HG02973 (cell line): ENCODE measurements at regions not wholly inside any gene's neighbourhood (a gene's known extent, or its start where the extent isn't known, plus 50 kb on each side); places are given as distances from the start of the nearest gene placed in this dataset.
"Not testable (repeated sequence)": the region's sequence is repeated elsewhere in the genome, so short reads cannot be mapped to it uniquely, and the experiment has no call there.

Experiments
- ATAC-seq: cut with Tn5 transposase; IDR thresholded peaks from one replicate; pipeline ENCODE4 v1.9.1; 2021; ENCODE audit warnings: moderate library complexity; ENCODE audit not compliant: unreplicated experiment

DNA sequence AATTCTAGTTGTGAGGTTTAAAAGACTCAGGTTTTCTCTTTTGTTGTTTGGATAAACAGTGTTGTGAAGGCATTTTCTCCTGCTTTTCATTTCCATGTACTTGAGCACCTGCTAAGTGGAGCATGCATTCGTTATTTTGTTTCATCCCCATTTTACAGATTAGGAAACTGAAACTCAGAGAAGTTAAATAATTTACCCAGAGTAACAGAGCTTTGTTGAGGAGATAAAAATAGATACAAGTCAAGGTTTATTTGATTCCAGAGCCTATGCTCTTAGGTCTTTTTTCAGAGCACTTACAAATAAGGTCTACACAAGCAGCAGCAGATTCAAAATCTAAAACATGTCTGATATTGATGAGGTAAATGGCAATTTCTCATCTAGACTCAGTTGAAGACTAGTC, 254.7 kb upstream of the PTBP2 start:
- no peak for ATAC-seq

GRCh38 chr1:96469726-96470125, 251.9 kb upstream of the PTBP2 start:
- not testable (repeated sequence) for ATAC-seq

DNA sequence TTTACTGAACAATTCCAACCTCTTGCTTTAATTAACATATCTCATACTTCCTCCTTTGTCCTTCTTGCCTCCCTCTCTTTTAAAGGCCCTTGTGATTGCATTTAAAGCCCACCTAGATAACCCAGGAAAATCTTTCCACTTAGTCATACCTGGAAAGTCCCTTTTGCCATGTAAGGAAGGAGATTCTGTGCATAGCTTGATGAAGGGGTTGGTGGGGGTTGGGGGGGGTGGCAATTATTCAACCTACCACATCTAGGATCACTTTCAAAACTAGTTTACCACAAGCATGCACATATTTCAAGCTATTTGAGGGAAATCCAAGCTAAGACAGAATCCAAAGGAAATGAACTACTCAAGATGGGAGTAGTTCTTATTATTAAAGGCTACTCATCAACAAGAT, 249.1 kb upstream of the PTBP2 start:
- no peak for ATAC-seq

GRCh38 chr1:96473791-96474434, 247.7 kb upstream of the PTBP2 start:
- no peak for ATAC-seq

GRCh38 chr1:96474985-96475743, 246.4 kb upstream of the PTBP2 start:
- ATAC-seq, result no peak

GRCh38 chr1:96475903-96476302, 245.7 kb upstream of the PTBP2 start:
- no peak for ATAC-seq

DNA sequence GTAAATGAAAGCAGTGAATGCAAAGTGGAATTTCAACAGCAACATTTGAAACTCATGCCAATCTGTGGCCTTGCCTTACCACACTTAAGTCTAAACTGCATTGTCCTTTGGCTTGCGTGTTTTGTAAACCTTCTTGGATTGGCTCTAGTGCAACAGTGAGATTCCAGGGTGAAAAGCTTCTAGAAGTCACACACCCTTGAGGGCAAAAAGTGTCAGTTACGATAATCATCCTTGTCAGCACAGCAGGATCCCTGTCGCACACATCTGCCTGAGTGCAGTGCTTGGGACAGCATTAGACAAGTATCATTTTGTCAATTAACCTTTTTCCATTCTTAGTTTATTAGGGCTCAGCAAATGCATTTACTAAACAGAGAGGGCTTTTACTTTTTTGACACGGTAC, 243.4 kb upstream of the PTBP2 start:
- ATAC-seq, result no peak

DNA sequence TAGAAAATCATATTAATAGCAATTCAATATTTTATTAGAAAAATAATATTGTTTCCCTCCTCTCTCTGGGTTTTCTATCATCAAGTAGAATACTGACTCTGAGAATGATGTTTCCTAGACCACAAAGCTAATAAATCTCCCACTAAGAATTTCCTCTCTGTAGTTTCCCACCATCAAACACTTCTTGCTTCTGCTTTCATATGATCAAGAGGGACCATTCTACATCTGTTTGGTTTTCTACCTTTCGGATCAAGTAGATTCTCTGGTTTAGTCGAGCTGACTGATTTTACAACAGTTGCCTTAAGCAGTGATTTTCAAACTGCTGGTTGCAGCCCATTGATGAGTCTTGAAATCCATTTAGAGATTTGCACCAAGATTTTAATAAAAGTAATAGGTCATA, 240.2 kb upstream of the PTBP2 start:
- ATAC-seq, result no peak

GRCh38 chr1:96482616-96483015, 239.0 kb upstream of the PTBP2 start:
- ATAC-seq, result no peak

DNA sequence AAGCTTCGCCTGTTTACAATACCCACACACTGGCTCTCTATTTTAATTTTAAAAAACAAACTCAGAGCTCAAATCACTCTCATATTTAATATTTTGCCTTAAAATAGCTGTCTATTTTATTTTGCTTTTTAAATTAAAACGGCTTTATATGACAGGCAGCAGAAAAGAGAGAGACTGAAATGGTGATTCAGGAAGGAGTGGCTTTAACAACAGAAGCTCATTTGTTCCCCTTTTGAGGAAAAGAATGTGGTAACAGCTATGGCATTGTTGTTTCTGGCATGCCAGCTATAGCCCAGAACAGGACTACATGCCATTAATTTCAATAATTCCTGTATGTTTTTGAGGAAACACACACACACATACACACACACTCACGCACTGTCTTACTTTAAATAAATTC, 234.2 kb upstream of the PTBP2 start:
- no peak for ATAC-seq

DNA sequence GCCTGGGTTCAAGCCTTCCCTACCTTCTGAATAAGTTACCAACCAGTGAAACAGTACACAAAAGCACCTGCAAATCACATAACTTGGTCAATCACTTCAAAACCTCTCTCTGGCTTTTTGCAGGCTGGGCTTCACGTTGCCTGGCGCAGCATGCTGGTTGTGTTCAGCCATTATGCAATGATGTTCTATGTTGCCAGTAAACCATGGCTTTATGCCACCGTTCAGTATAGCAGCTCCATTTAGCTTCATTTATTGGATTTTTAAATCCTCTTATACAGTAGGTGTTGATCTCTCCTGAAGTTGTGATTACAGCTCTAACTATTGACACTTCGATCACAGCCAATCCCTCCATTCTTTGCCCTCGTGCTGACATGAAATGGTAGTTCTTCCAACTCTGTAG, 233.6 kb upstream of the PTBP2 start:
- ATAC-seq, result no peak

- no peak for ATAC-seq
Measured at GRCh38 chr1:96488777-96489176, 232.8 kb upstream of the PTBP2 start.

DNA sequence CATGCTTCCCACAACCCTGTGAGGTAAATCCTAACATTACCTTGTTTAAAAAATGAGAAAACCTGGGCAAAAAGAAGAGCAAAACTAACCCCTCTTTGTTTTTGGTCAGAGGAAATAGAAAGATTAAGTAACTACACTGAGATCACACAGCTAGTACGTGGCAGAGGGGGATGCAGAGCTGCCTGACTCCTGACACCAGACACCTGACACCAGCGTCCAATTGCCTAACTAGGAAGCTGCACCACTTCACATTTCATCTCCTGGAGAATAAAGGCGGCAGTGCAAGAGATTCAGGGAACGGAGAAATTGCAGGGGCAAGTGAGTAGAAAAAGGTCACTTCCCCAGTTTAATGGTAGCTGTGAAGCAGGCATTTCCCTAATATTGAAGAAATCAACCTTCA, 229.3 kb upstream of the PTBP2 start:
- no peak for ATAC-seq

DNA sequence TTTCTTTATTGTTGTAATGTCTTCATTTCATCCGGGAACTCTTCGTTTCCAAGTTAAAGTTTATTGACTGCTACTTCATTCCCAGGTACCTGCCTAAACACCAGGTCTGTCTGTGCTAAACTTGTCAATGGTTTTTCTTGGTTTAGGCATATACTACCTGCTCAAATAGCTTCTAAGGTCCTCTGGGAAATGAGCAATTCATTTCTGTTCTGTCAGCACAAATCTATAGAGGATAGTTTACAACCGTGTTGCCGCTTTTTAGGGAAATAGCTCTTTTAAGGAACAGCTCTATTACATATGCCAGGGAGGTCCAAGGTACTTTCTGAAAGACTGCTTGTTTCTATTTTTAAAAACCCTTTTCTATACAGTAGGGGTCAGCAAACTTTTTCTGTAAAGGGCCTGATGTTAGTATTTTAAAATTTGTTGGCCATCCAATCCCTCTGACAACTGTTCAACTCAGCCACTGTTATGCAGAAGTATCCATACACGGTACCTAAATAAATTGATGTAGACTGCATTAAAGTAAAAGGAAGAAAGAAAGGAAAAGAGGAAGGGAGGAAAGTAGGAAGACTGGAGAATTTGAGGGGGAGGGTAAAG, 222.7 kb upstream of the PTBP2 start:
- ATAC-seq, result no peak

DNA sequence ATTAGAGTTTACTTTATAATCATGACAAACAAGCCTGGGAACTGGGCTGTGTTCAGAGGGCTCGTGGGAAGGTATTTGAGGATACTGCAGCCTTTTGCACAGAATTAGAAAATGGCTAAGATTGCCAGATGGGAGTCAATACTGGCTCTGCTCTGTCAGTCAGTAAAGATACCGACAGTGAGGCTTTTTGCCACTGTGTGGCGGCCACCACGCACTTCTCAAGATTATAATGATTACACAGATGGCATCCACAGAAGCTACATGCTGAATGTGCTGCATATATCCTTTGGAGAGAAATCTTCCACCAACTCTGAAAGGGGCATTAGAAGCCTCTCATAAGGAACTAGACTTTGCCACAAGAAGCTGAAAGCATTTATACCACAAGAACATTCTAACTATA, 213.4 kb upstream of the PTBP2 start:
- no peak for ATAC-seq

DNA sequence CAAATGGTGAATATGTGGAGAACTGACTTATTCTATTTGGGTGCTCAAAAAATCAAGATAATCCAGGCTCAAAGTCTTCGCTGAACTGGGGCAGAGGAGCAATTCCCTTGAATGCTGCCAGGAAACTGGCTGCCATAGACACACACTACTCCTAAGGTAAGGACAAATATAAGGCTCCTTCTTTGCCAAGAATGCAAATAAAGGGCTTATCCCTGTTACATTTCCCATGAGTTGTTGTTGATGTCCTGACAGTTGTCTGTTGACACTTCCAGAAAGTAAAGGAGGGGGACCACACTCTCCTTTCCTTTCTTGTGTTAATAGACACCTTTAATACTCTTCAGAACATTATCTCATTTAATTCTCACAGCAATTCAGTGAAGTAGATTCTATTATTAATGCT, 212.2 kb upstream of the PTBP2 start:
- no peak for ATAC-seq

DNA sequence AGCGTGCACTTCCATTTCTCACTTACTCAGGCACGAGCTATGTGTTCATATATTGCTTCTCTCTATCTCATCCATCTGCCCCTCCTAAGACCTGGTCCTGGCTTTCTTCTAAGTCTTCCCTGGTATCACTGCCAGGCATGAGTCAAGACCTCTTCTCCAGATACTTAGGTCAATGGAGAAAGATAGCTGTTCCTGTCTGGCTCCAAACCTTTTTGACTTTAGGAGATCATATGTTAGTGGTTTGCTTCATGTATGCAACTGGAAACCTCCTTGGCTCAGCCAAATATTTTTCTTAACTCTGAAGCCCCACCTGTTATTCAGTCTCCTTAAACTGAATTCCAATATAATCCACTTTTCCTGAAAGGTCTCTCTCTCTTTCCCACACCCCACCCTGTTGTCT, 211.6 kb upstream of the PTBP2 start:
- no peak for ATAC-seq

GRCh38 chr1:96510391-96510790, 211.2 kb upstream of the PTBP2 start:
- no peak for ATAC-seq

DNA sequence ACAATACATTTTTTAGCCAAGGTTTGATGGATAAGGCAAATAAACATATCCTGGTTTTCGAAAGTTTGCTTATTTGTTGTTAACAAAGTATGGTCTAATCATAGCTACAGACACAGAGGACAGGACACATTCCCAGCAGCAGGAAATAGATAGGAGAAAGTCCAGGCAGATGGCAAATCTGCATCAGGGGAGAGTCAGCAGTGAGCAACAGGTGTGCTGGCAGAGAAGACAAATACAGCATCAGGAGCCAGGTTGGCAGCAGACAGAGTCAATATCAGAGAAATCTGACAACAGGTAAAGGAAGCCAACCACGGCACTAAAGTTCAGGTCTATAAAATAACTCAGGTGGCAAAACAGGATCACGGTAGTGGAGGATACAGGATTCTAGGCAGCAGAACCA, 210.7 kb upstream of the PTBP2 start:
- ATAC-seq, result no peak

DNA sequence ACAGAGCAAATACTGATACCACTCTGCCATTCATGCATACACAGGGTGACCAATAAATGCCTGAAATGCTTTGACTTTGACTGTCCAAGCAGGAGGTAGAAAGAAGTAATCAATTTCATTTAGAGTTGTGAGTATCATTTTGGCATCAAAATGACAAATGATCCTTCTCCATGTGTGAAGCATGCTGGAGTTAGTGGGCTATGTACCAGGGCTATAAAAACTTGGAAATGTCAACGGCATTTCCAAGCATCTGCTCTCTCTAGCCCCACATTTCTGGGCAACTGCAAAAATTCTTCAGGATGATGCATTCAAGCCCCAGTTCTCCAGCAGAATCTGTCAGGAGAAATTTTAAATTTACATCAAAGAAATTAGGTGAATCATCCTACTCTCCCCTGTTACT, 208.4 kb upstream of the PTBP2 start:
- ATAC-seq, result no peak

DNA sequence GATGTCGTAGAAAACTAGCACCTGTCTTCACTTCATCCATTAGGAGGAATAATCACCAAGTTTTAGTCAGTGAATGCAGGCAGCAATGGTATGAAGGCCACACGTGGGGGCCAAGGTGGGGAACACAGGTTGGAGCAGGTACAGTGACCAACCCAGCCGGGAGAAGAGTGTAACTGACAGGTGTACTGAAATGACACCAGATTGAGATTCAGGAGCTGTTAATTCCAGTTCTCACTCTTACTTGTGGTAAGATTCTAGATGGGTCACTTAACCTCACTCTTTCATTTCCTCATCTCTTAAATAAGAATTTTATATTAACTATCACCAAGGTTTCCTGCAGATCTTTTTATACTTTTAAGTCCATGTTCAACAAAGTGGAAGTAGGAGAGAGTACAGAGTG, 206.2 kb upstream of the PTBP2 start:
- peak; percentile 94 for ATAC-seq

- no peak for ATAC-seq
Measured at GRCh38 chr1:96515925-96516324, 205.7 kb upstream of the PTBP2 start.
